H1 (cell line): ENCODE measurements at regions not wholly inside any gene's neighbourhood (a gene's known extent, or its start where the extent isn't known, plus 50 kb on each side); places are given as distances from the start of the nearest gene placed in this dataset.
"Not testable (repeated sequence)": the region's sequence is repeated elsewhere in the genome, so short reads cannot be mapped to it uniquely, and the experiment has no call there.

Experiments
- CTCF ChIA-PET: fragments of 300-600 bp; sonication (Branson Sonifier 250); formaldehyde crosslinking; loops from one replicate; lab custom pipeline; 2021; ENCODE audit not compliant: partially characterized antibody; lab: Charles Lee
- POLR2A ChIA-PET: fragments of 300-600 bp; sonication (Branson Sonifier 250); formaldehyde crosslinking; loops from one replicate; lab custom pipeline; 2021; ENCODE audit warnings: inconsistent platforms; ENCODE audit not compliant: partially characterized antibody; lab: Charles Lee
- DNase-seq, 2 experiments: peaks; one replicate each; pipeline versions ENCODE4 v3.0.0 to v3.0.0-alpha.2; 2010 to 2022; ENCODE audit warnings: low spot score in 2 of 2, low read depth in 1 of 2, mixed read lengths in 1 of 2
- FAIRE-seq: peaks from 2 replicates; lab custom pipeline; 2011; peaks lifted over from hg19 to GRCh38; lab: Jason Lieb, UNC
- H2AFZ ChIP-seq: 2 replicates; pipeline ENCODE4 v1.8.1; 2012; ENCODE audit warnings: low read length, inconsistent platforms
- H2AK5ac ChIP-seq: 2 replicates; pipeline ENCODE4 v1.6.1; 2013; ENCODE audit warnings: low read depth, low read length
- H2BK120ac ChIP-seq: replicated peaks from 2 replicates; pipeline ENCODE3; 2013; ENCODE audit warnings: low read depth, low read length, inconsistent platforms
- H2BK12ac ChIP-seq: 2 replicates; pipeline ENCODE4 v1.6.1; 2013; ENCODE audit warnings: low read depth, low read length
- H2BK15ac ChIP-seq: 2 replicates; pipeline ENCODE4 v1.6.1; 2013; ENCODE audit warnings: low read length
- H2BK20ac ChIP-seq: 2 replicates; pipeline ENCODE4 v1.6.1; 2013; ENCODE audit warnings: low read length
- H2BK5ac ChIP-seq: 2 replicates; pipeline ENCODE4 v1.6.1; 2013; ENCODE audit warnings: low read depth, low read length
- H3K14ac ChIP-seq: 2 replicates; pipeline ENCODE4 v1.6.1; 2013; ENCODE audit warnings: inconsistent platforms; ENCODE audit not compliant: insufficient read length
- H3K18ac ChIP-seq: 2 replicates; pipeline ENCODE4 v1.6.1; 2013; ENCODE audit warnings: low read length; ENCODE audit errors: extremely low read depth
- H3K23ac ChIP-seq: 2 replicates; pipeline ENCODE4 v1.6.1; 2013; ENCODE audit warnings: inconsistent platforms; ENCODE audit not compliant: insufficient read length
- H3K23me2 ChIP-seq: 2 replicates; pipeline ENCODE4 v1.6.1; 2013; ENCODE audit warnings: low read depth, low read length
- H3K27ac ChIP-seq: 2 replicates; pipeline ENCODE4 v1.6.1; 2011; ENCODE audit warnings: low read depth, low read length, inconsistent platforms
- H3K27me3 ChIP-seq, 4 experiments: replicated peaks in 1 of 4; 1 replicate in 1 of 4; 2 replicates in 3 of 4; pipeline versions ENCODE4 v1.6.1 to v1.8.1; 2011 to 2013; ENCODE audit warnings: low read length in 3 of 4, mild to moderate bottlenecking in 3 of 4, inconsistent platforms in 2 of 4, mixed read lengths in 2 of 4, moderate library complexity in 1 of 4; ENCODE audit not compliant: control insufficient read depth in 3 of 4, insufficient read depth in 3 of 4; ENCODE audit errors: extremely low read depth in 1 of 4
- H3K36me3 ChIP-seq, 4 experiments: 2 replicates each; pipeline versions ENCODE4 v1.6.1 to v1.8.1; 2011 to 2013; ENCODE audit warnings: mild to moderate bottlenecking in 4 of 4, low read length in 3 of 4, moderate library complexity in 2 of 4, control low read depth in 1 of 4, inconsistent platforms in 1 of 4; ENCODE audit not compliant: insufficient read depth in 4 of 4, control insufficient read depth in 2 of 4
- H3K4ac ChIP-seq: replicated peaks from 2 replicates; pipeline ENCODE3; 2013; ENCODE audit warnings: low read length, low read depth, mixed read lengths, inconsistent platforms; ENCODE audit not compliant: insufficient read length
- H3K4me1 ChIP-seq, 4 experiments: replicated peaks in 1 of 4; 1 replicate in 1 of 4; 2 replicates in 3 of 4; pipeline versions ENCODE4 v1.6.1 to v1.8.1; 2011 to 2013; ENCODE audit warnings: low read length in 3 of 4, inconsistent platforms in 2 of 4, mixed read lengths in 1 of 4; ENCODE audit not compliant: insufficient read depth in 4 of 4, control insufficient read depth in 3 of 4
- H3K4me2 ChIP-seq, 2 experiments: 2 replicates each; pipeline versions ENCODE4 v1.6.1 to v1.8.1; 2011 to 2013; ENCODE audit warnings: low read depth in 2 of 2, low read length in 2 of 2, control low read depth in 1 of 2, inconsistent platforms in 1 of 2, mild to moderate bottlenecking in 1 of 2; ENCODE audit not compliant: insufficient read depth in 1 of 2
- H3K4me3 ChIP-seq, 4 experiments: fragments of 200-600, 300-600 bp in 1 of 4; sonication (generic), shearing (Covaris generic), sonication (Bioruptor Twin) in 1 of 4; 2 replicates each; pipeline versions ENCODE4 v1.5.1 to v1.8.1; 2011 to 2016; ENCODE audit warnings: low read length in 4 of 4, low read depth in 3 of 4, control low read depth in 2 of 4, inconsistent platforms in 2 of 4, mild to moderate bottlenecking in 2 of 4, mixed read lengths in 1 of 4, moderate library complexity in 1 of 4; ENCODE audit not compliant: insufficient read depth in 2 of 4; ENCODE audit errors: extremely low read depth in 1 of 4
- H3K56ac ChIP-seq: replicated peaks from 2 replicates; pipeline ENCODE3; 2013; ENCODE audit warnings: low read depth, mild to moderate bottlenecking, mixed read lengths, low read length, inconsistent platforms; ENCODE audit not compliant: insufficient read length
- H3K79me1 ChIP-seq: 2 replicates; pipeline ENCODE4 v1.6.1; 2013; ENCODE audit warnings: low read depth, low read length, control low read depth
- H3K79me2 ChIP-seq, 2 experiments: 2 replicates each; pipeline versions ENCODE4 v1.6.1 to v1.8.1; 2012 to 2013; ENCODE audit warnings: low read length in 2 of 2, mild to moderate bottlenecking in 2 of 2, inconsistent platforms in 1 of 2; ENCODE audit not compliant: insufficient read depth in 2 of 2, control insufficient read depth in 1 of 2
- H3K9ac ChIP-seq, 4 experiments: replicated peaks in 1 of 4; 1 replicate in 1 of 4; 2 replicates in 3 of 4; pipeline versions ENCODE4 v1.6.1 to v1.8.1; 2011 to 2013; ENCODE audit warnings: low read depth in 3 of 4, low read length in 3 of 4, control low read depth in 2 of 4, mild to moderate bottlenecking in 2 of 4, moderate library complexity in 2 of 4, inconsistent platforms in 1 of 4; ENCODE audit errors: extremely low read depth in 1 of 4
- H3K9me3 ChIP-seq, 2 experiments: 2 replicates each; pipeline versions ENCODE4 v1.6.1 to v1.8.1; 2012 to 2013; ENCODE audit warnings: mild to moderate bottlenecking in 2 of 2, moderate library complexity in 2 of 2, control low read depth in 1 of 2, inconsistent platforms in 1 of 2, low read depth in 1 of 2, low read length in 1 of 2, mixed read lengths in 1 of 2; ENCODE audit not compliant: insufficient read depth in 2 of 2
- H4K20me1 ChIP-seq, 2 experiments: replicated peaks in 1 of 2; 2 replicates each; pipeline versions ENCODE3 to v1.8.1; 2011 to 2013; ENCODE audit warnings: inconsistent platforms in 2 of 2, low read length in 2 of 2, mild to moderate bottlenecking in 1 of 2; ENCODE audit not compliant: insufficient read depth in 2 of 2, control insufficient read depth in 1 of 2
- H4K5ac ChIP-seq: 2 replicates; pipeline ENCODE4 v1.6.1; 2013; ENCODE audit warnings: low read length, low read depth, mixed read lengths, inconsistent platforms; ENCODE audit not compliant: insufficient read length
- H4K8ac ChIP-seq: 2 replicates; pipeline ENCODE4 v1.8.0; 2013; ENCODE audit warnings: mild to moderate bottlenecking, moderate library complexity, low read length, inconsistent platforms; ENCODE audit not compliant: insufficient read depth; ENCODE audit errors: extremely low read depth
- H4K91ac ChIP-seq: replicated peaks from 2 replicates; pipeline ENCODE3; 2013; ENCODE audit warnings: low read length, mixed read lengths, inconsistent platforms; ENCODE audit not compliant: insufficient read length
- ATF3 ChIP-seq: IDR thresholded peaks from 2 replicates; pipeline ENCODE4 v1.6.1; 2011; ENCODE audit warnings: low read depth, mild to moderate bottlenecking, low read length; ENCODE audit not compliant: insufficient read depth
- CEBPB ChIP-seq: IDR thresholded peaks from 2 replicates; pipeline ENCODE4 v1.6.1; 2012; ENCODE audit warnings: low read depth, low read length
- EP300 ChIP-seq, 2 experiments: IDR thresholded peaks; 1 replicate in 1 of 2; 2 replicates in 1 of 2; pipeline ENCODE4 v1.6.1; 2011 to 2012; ENCODE audit warnings: low read depth in 2 of 2, low read length in 2 of 2, mild to moderate bottlenecking in 2 of 2, borderline replicate concordance in 1 of 2, inconsistent platforms in 1 of 2, moderate library complexity in 1 of 2
- JUN ChIP-seq: IDR thresholded peaks from 2 replicates; pipeline ENCODE4 v1.6.1; 2011; ENCODE audit warnings: low read depth, mild to moderate bottlenecking, improper control_type of control experiment, low read length
- RBBP5 ChIP-seq: IDR thresholded peaks from 2 replicates; pipeline ENCODE4 v1.7.1; 2012; ENCODE audit warnings: low read depth, mild to moderate bottlenecking, inconsistent platforms, low read length, moderate library complexity, borderline replicate concordance
- SIRT6 ChIP-seq: IDR thresholded peaks from one replicate; pipeline ENCODE4 v1.7.1; 2012; ENCODE audit warnings: low read length, inconsistent platforms
- TCF12 ChIP-seq: IDR thresholded peaks from 2 replicates; pipeline ENCODE4 v1.6.1; 2011; ENCODE audit warnings: low read depth, mild to moderate bottlenecking, low read length
- WGBS, 2 experiments: shearing (Covaris generic) in 1 of 2; methylation state at CpG; one replicate each; pipeline versions ENCODE4 v1.1.6 to v1.1.7; 2013 to 2015; ENCODE audit warnings: low lambda C conversion rate in 2 of 2, mixed read lengths in 2 of 2, inconsistent platforms in 1 of 2, low coverage in 1 of 2, missing lambda C conversion rate in 1 of 2; ENCODE audit not compliant: insufficient replicate concordance in 2 of 2, insufficient coverage in 1 of 2, insufficient read length in 1 of 2; ENCODE audit errors: extremely low coverage in 1 of 2, missing lambda C conversion rate in 1 of 2; 5-methylcytosine and 5-hydroxymethylcytosine counted together
- TF ChIP-seq, protein P1 (sequence below): IDR thresholded peaks from 2 replicates; pipeline ENCODE4 v1.6.1; 2012; ENCODE audit warnings: inconsistent platforms

- TF ChIP-seq RBBP5 (0 out of 2 replicates have a peak, but pooled peaks have one; percentile 40), TCF12 (no peak), EP300 (IDR thresholded peaks at IDR 0.05; ENCODE audit: borderline replicate concordance in 1 of 2, low read depth in 2 of 2, low read length in 2 of 2) (peak in 1 of 2 experiments; percentile 60; a peak in 1 of 3 replicates), SIRT6 (no peak), ATF3 (no peak), CEBPB (no peak), JUN (no peak)
- TF ChIP-seq, protein P1, sequence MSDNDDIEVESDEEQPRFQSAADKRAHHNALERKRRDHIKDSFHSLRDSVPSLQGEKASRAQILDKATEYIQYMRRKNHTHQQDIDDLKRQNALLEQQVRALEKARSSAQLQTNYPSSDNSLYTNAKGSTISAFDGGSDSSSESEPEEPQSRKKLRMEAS: 0 out of 2 replicates have a peak, but pooled peaks have one; percentile 9
- TF ChIP-seq, all 59 proteins: peak for 4
Observed at GRCh38 chr4:151524610-151525009, 115.6 kb downstream of the FHIP1A start (continued).

DNA sequence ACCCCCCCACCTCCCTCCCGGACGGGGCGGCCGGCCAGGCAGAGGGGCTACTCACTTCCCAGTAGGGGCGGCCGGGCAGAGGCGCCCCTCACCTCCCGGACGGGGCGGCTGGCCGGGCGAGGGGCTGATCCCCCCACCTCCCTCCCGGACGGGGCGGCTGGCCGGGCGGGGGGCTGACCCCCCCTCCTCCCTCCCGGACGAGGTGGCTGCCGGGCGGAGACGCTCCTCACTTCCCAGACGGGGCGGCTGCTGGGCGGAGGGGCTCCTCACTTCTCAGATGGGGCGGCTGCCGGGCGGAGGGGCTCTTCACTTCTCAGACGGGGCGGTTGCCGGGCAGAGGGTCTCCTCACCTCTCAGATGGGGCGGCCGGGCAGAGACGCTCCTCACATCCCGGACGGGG is 117.5 kb downstream of the FHIP1A start:
- H3K9ac ChIP-seq, H3K4ac ChIP-seq, H2BK120ac ChIP-seq, H2BK20ac ChIP-seq, H3K23ac ChIP-seq, H4K5ac ChIP-seq, H2BK15ac ChIP-seq, H3K56ac ChIP-seq, FAIRE-seq, H4K91ac ChIP-seq, H3K36me3 ChIP-seq, H2AFZ ChIP-seq, H2BK5ac ChIP-seq, H2AK5ac ChIP-seq, H3K79me1 ChIP-seq, H3K4me3 ChIP-seq, H3K14ac ChIP-seq, H3K27me3 ChIP-seq, DNase-seq, CTCF ChIA-PET, H3K27ac ChIP-seq, H4K20me1 ChIP-seq, H3K18ac ChIP-seq, H3K4me2 ChIP-seq, POLR2A ChIA-PET, H4K8ac ChIP-seq, H3K23me2 ChIP-seq, H2BK12ac ChIP-seq: not testable (repeated sequence)
- Histone ChIP-seq H3K79me2 (peaks cover 0 to 31% of the 10 kb centered on the region in 2 experiments; a peak in 3 of 4 replicates), H3K4me1 (peaks cover 5 to 17% (median 12%) of the 10 kb centered on the region in 4 experiments; a peak in 4 of 7 replicates), H3K9me3 (peaks cover 0 to 12% of the 10 kb centered on the region in 2 experiments; a peak in 1 of 4 replicates)
- no CpG with 5 or more reads among the region's 36 CpGs for WGBS, 2 experiments
